NCI-H446 treated with DMSO at 0.1 percent for 48 hours (cell line): ENCODE measurements at regions not wholly inside any gene's neighbourhood (a gene's known extent, or its start where the extent isn't known, plus 50 kb on each side); places are given as distances from the start of the nearest gene placed in this dataset.
A peak's percentile ranks its signal among the peaks of the same experiment; 100 is the strongest.
"Not testable (repeated sequence)": the region's sequence is repeated elsewhere in the genome, so short reads cannot be mapped to it uniquely, and the experiment has no call there.

Experiments used
- DNase-seq: peaks from one replicate; lab custom pipeline; 2025; lab: John Stamatoyannopoulos, UW

DNA sequence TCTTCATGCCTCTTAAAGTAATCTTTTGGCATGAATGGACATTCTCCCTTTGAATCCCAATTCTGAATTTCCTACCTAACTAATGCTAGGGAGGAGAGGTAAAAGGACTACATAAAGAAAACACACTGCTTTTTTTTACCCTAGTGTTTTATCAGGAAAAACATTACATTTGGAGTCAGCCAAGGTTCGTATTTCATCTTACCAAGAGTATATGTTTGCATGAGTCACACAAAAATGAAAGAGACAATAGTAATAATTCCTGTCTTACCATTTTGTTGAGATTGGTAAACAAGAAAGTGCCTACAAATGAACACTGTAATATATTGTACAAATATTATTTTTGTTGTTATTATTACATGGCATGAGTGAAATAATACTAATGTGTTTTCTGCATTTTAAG, 112.9 kb upstream of the WARS2 start:
- DNase-seq, result no peak

DNA sequence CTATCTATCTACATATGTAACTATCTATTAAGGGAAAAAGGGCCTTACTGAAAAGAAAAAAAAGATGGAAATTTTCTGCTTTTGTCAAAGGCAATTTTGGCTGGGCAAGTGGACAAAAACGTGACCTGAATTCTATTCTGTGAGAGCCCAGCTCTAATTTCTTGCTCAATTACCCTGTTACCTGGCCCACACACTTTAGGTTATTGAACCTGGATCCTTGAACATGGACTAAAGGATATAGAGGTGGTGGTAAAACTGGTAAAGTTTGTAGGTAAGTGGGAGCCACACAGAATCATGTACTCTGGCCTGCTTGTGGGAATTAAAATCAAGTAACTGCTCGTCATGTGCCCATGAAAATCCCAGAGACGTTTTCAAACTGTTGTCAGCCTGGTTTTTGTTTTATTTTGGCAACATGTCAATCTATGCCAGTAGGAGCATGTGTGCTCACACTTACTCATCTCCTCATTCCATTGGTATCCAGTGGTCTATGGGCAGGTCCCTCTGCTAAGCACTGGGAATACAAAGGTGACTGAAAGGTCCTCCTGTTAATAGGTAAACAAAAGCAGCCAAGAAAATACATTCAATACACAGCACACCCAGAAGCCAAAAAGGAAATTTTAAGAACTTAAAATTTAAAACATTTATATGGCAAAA, 113.7 kb upstream of the WARS2 start:
- no peak for DNase-seq

- DNase-seq, result not testable (repeated sequence)
Observed at GRCh38 chr1:119256089-119256488, 112.5 kb upstream of the HAO2 start.

DNA sequence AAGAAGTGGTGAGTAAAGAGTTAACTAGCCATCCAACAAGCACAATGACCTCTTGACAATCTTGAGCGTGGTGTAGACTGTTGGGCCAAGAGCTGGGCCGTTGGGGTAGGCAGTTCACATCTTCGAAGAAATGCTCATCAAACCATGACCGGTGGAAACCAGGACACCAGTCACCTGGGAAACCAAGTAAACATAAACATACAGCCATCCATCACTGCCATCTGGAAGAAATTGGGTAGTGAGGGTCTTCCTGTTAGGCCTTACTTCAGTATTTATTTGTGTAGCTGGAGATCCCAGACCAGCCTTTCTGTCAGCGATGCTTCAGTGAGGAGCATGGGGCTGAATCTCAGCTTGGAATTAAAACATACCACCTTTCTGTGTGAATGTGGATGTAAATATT, 108.1 kb upstream of the HAO2 start:
- DNase-seq, result no peak

- no peak for DNase-seq
Observed at GRCh38 chr1:119266386-119266785, 102.2 kb upstream of the HAO2 start.

- no peak for DNase-seq
Observed at GRCh38 chr1:119266858-119267257, 101.7 kb upstream of the HAO2 start.

GRCh38 chr1:119267288-119267687, 101.3 kb upstream of the HAO2 start:
- DNase-seq, result not testable (repeated sequence)

DNA sequence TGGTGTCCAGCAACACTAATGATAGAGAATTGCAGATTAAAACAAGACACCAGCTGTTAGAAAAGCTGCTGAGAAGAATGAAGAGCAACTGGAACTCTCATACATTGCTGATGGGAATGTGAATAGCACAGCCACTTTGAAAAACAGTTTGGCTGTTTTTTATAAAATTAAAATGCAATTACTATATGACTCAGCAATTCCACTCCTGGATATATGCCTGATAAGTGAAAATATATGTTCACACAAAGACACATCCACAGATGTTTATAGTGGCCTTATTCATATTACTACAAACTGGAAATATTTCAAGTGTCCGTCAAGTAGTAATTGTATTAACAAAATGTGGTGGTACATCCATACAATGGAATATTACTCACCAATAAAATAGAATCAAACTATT, 99.7 kb upstream of the HAO2 start:
- DNase-seq, result no peak

GRCh38 chr1:119275145-119276134, 93.1 kb upstream of the HAO2 start:
- peak; percentile 29 for DNase-seq

DNA sequence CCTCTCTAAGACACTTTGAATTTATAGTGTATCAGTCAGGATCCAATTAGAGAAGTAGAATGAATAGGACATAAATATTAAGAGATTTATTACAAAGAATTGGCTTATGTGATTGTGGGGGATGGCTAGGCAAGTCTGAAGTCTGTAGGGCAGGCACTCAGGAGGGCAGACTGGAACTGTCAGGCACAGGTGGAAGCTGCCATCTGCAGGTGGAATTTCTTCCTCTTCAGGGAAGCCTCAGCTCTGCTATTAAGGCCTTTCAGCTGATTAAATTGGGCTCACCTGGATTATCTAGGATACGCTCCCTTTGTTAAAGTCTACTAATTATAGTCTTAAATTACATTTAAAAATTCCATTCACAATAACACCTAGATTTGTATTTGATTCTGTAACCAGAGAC, 92.0 kb upstream of the HAO2 start:
- no peak for DNase-seq

DNA sequence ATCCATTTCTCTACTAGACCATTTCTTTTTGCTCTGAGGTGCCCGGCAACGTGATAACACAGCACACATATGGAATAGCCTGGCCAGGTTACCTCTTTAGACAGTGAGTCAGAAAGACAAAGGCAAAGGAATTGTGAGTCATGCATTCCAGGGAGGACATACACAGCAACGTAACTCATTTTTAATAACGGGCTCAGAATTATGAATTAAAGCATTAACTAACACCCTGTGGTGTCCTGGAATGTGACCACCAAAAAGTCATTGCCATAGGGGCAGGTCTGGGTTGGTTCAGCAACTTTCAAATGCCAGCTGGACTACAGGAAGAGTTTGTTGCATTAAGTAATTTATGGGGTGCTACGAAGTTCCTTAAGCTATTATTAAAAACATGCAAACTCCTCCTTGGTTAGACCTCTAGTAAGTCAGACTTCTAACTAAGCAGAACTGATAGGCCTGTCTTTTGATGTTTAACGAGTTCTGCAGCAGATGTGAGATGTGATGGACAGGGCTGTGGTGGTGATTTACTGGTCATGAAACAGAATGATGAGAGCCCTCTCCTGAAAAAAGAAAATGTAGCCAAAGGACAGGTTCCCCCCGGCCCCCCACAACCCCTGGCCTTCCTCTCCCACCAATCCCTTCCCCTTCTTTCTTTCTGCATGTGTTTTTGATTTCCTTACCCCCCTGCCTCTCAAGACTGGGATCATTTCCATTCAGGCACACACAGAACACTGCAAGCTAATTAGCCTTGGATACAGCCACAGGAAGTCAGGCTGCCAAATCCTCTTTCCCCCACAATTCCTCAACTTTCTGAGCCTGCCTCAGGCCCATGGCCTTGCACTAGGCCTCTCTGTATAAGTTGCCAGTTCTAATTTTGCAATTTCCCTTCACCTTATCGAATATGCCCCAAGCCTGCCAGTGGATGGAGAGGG, 88.9 kb upstream of the HAO2 start:
- DNase-seq, result peak; percentile 38

DNA sequence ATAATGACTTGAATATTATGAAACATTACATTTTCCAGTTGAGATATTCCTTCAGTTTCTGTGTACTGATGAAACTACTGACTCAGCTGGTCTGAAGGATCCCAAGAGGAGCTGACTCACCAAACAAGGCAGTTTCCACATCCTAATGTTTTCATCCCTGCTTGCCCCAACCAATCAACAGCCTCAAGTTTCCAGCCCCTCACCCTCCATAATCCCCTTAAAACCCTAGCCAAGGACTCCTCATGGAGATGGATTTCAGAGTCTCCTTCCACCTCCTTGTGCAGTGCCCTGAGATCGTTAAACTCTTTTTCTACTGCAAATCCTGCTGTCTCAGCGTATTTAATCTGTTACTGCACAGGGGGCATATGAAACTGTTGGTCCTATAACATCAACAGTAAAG, 83.1 kb upstream of the HAO2 start:
- DNase-seq, result no peak

DNA sequence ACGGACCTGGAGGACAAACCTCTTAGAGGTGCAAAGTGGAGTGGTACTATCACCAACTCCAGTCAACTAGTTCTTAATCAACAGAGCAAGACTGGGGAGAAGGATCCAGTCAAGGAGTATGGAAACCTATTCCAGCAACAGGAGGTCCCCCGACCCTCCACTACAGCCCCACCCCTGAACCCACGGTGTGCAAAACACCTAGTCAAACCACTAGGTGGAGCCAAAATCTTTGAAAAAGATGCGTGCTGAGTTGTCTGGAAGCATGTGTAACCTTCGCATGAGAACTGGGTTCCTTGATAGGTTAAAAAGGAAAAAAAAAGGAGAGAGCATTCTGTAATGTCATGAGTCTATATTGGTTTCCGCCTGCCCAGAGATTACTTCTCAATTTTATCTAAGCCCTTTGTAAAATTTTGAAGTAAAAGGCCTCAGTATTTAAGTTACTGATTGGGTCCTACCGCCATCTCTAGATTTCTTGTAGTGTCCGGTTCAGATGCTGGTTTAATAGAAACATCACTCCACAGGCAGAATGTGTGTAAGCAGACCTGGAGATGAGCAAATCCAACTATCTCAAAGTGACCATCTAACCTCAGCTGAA, 81.9 kb upstream of the HAO2 start:
- DNase-seq, result peak; percentile 41

GRCh38 chr1:119288751-119289150, 79.8 kb upstream of the HAO2 start:
- DNase-seq, result no peak

DNA sequence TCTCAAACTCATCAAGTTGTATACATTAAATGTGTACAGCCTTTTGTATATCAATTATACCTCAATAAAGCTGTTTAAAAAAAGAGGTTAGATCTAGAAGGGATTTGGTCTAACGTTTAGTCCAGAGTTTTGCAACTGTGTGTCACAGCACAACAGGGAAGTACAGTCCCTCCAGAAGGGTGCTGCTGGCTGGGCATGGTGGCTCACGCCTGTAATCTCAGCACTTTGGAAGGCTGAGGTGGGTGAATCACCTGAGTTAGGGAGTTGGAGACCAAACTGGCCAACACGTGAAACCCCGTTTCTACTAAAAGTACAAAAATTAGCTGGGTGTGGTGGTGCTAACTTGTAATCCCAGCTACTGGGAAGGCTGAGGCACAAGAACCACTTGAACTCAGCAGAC, 78.3 kb upstream of the HAO2 start:
- DNase-seq, result no peak

- no peak for DNase-seq
Observed at GRCh38 chr1:119291611-119292206, 76.9 kb upstream of the HAO2 start.

GRCh38 chr1:119293797-119294196, 74.8 kb upstream of the HAO2 start:
- no peak for DNase-seq

- DNase-seq, result no peak
Observed at GRCh38 chr1:119294199-119294598, 74.4 kb upstream of the HAO2 start.

DNA sequence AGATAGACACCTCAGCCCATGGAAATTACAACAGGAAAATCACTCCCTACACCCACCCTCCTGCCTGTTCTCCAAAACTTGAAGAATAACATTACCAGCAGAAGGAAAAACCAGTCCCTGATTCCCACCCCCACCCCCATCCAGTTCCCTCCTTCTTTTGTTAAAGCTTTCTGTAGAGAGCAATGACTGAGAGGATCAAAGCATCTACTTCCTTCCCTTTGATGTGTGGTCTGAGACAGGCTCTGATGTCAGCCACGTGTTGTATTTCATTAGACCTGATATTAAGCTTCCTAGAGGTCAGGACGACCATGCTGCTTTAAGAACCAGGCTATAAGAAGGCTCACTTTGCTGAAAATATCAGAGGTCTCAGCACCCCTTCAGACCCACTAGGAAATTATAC, 73.9 kb upstream of the HAO2 start:
- no peak for DNase-seq

DNA sequence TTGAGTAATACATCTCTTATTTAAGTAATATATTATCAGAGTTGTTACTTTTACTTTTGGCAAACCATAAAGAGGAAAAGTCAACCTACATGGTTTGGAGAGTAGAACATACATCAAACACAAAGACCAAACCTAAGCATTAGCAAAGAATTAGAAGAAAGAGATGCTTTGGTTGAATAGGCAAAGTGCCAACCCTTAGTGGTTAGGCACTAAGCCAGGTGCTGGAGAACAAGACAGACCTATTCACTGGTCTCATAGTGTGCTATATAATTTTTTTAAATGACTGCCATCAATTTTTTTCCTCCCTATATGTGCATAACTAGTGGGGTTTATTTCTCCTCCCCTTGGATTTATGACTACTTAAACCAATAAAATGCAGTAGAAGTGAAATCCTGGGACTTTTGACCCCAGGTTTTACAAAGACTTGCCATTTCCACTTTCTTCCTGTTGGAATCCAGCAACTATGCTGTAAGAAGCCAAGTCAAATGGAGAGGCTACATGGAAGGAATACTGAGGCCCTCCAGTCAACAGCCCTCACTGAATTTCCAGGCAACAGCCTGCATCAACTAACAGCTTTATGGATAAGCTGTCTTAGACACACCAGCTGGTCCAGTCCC, 69.8 kb upstream of the HAO2 start:
- DNase-seq, result no peak

- DNase-seq, result no peak
Observed at GRCh38 chr1:119302011-119302410, 66.6 kb upstream of the HAO2 start.
